ENCODE measurements at regions not wholly inside any gene's neighbourhood (a gene's known extent, or its start where the extent isn't known, plus 50 kb on each side); places are given as distances from the start of the nearest gene placed in this dataset.

DNA sequence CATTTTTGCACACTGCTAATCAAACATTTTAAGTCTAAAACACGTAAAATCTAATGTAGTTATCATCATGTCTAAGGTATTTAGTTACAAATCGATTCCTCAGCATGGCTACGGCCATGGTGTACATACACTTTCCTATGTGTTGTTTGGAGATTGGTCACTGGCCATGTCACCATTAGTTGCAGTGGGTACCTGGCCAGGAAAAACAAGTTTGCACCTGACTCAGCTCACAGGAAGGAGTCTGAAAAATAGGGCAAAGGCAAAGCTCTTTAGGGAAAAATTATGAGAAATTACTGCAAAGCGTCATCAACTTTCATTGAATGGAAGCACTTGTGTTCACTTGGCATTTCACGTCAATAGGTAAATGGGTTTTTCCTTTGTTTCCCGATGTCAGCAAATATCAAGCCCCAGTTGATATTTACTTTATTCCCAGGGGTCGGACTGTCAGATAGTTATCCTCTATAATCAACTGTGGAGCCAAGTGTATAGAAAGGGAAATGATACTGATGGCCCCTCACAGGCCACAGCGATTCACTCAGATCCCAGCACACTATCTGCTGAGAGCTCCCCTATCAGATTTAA lies 626.0 kb upstream of the ADAMTS16 start:
- peaks cover 6% of the 10 kb centered on the region for H3K4me1 ChIP-seq (ENCODE audit: control insufficient read depth, low read depth, low read length)

DNA sequence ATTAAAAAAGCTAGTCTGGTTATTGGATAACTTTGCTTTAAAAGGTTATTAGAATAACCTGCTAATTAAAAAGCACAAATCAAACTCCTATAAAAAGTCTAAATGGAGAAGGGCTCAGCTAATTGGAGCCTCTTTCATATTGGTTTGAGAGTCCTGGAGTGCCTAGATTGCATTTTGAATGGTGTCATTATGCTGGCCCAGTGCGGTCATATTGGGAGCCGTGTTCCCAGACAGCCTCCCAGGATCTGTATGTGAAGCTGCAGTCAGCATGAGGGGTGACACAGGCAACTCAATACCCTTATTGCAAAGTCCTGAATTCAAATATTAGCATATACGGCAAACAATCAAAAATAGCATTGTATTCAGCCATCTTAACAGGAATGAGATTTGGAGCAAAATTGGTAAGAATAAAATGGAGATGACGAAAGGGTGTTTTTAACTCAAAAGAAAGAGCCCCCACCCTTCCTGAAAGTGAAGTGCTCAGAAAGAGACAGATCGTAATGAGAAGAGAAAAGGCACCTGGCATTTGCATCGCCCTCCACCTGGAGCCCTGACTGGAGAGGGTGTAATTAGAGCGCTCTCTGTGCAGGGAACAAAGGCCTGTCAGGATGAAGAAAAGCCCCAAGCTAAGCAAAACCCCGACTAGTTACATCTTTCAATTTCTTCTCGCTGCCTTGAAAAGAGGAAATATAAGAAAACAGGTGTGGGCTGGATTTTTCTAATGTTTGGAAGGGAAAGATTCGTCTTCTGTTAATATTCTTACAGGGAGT lies 621.0 kb upstream of the ADAMTS16 start:
- H3K36me3 ChIP-seq (ENCODE audit: control insufficient read depth, low read depth, low read length) = no peaks in the 10 kb centered on the region
- H3K4me3 ChIP-seq (ENCODE audit: low read length) = no peak overlapping the region
- H3K9me3 ChIP-seq (ENCODE audit: control insufficient read depth, low read depth, low read length) = no peaks in the 10 kb centered on the region
- peaks cover 8% of the 10 kb centered on the region for H3K4me1 ChIP-seq (ENCODE audit: control insufficient read depth, low read depth, low read length)
- no peak overlapping the region for H3K9ac ChIP-seq (ENCODE audit: low read length)
- H3K27ac ChIP-seq (ENCODE audit: low read length) = no peak overlapping the region
- H3K27me3 ChIP-seq (ENCODE audit: control insufficient read depth, insufficient read depth, low read length) = no peaks in the 10 kb centered on the region

More for the DNA sequence above, 626.0 kb upstream of the ADAMTS16 start:
- Histone ChIP-seq H3K4me3 (ENCODE audit: low read length) (no peak overlapping the region), H3K36me3 (ENCODE audit: control insufficient read depth, low read depth, low read length) (no peaks in the 10 kb centered on the region), H3K9me3 (ENCODE audit: control insufficient read depth, low read depth, low read length) (no peaks in the 10 kb centered on the region), H3K27ac (ENCODE audit: low read length) (no peak overlapping the region), H3K9ac (ENCODE audit: low read length) (no peak overlapping the region), H3K27me3 (ENCODE audit: control insufficient read depth, insufficient read depth, low read length) (no peaks in the 10 kb centered on the region)

DNA sequence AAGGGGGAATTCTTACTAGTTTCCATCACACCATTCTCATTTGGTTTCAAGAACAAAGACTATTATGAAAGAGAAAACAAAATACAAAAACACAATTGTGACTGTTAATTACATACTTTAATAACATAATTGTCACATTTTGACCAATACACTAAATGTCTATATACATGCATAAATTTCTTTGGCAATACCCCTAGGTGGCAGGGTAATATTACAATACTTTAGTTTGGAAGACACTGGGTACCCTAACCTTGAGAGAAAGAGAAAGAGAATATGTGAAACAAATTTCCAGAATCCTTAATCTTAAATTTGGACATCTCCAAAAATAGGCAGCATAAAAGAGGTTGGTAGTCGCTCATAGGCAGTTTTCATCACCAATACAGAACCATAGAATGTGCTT lies 619.6 kb upstream of the ADAMTS16 start:
- no peaks in the 10 kb centered on the region for H3K36me3 ChIP-seq (ENCODE audit: control insufficient read depth, low read depth, low read length)

DNA sequence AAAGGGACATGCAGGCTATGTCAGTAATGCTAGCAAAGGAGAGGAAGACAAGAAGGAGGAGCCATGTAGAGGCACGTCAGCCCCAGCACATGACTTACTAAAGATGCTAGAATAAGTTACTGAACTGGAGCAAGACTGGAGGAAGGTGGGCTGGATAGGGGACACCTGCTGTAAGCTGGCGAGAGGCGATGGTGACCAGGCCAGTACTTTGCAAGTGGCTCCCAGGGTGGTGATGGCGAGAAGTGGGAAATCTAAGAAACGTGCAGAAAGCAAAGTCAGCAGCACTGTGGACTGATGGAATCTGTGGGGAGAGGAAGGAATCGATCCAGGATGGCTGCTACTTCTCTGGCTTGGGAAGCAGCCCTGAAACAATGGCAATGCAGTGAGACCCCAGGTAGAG lies 617.1 kb upstream of the ADAMTS16 start:
- H3K4me3 ChIP-seq (ENCODE audit: low read length) = no peak overlapping the region

More for the DNA sequence above, 619.6 kb upstream of the ADAMTS16 start:
- peaks cover 8% of the 10 kb centered on the region for H3K4me1 ChIP-seq (ENCODE audit: control insufficient read depth, low read depth, low read length)
- no peak overlapping the region for H3K27ac ChIP-seq (ENCODE audit: low read length)
- H3K27me3 ChIP-seq (ENCODE audit: control insufficient read depth, insufficient read depth, low read length) = no peaks in the 10 kb centered on the region
- no peaks in the 10 kb centered on the region for H3K9me3 ChIP-seq (ENCODE audit: control insufficient read depth, low read depth, low read length)
- H3K4me3 ChIP-seq (ENCODE audit: low read length) = no peak overlapping the region
- H3K9ac ChIP-seq (ENCODE audit: low read length) = no peak overlapping the region

DNA sequence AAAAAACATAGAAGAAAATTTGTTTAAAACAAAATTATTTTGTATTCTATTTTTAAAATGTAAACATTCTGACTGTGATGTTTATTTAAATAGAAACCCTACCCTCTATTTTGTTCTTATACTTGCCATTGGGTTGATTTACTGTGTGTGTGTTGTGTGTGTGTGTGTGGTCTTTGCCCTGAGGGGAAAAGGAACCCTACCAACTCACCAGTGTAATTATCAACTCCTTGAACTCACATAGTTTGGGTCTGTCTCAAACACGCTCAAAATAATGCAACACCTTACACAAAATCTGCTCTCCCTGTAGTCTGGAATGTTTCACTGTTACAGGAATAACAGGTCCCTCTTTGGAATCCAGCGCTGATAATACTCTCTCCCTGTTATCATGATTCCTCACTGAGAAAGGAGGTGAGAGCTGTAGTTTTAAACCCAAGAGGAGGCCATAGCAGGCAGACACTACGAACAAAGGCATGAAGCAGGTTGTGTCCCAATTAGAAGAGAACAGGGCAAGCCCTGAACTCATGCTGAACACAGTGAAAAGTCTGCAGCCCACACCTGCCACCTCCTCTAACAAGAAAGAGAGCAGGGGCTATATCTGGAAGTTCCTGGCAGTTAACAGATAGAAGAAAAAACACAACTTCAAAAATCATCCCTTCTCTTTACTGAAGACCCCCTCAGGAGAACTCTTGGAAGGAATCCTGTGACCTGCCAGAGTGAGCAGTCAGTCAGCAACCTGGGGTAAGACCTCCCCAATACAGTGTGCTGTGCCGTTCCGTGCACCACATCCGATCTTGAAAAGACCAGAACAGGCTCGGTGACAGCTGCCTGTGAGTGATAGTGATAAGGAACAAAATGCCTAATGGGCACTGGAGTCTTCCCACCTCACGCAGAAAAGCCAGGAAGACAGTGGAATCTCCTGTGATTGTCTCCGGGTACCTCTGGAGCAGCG lies 608.1 kb upstream of the ADAMTS16 start:
- no peak overlapping the region for H3K9ac ChIP-seq (ENCODE audit: low read length)
- H3K4me1 ChIP-seq (ENCODE audit: control insufficient read depth, low read depth, low read length) = no peaks in the 10 kb centered on the region
- no peaks in the 10 kb centered on the region for H3K27me3 ChIP-seq (ENCODE audit: control insufficient read depth, insufficient read depth, low read length)
- H3K4me3 ChIP-seq (ENCODE audit: low read length) = no peak overlapping the region
- H3K36me3 ChIP-seq (ENCODE audit: control insufficient read depth, low read depth, low read length) = no peaks in the 10 kb centered on the region
- H3K9me3 ChIP-seq (ENCODE audit: control insufficient read depth, low read depth, low read length) = no peaks in the 10 kb centered on the region
- no peak overlapping the region for H3K27ac ChIP-seq (ENCODE audit: low read length)

More for the DNA sequence above, 617.1 kb upstream of the ADAMTS16 start:
- H3K27ac ChIP-seq (ENCODE audit: low read length) = no peak overlapping the region
- H3K9ac ChIP-seq (ENCODE audit: low read length) = no peak overlapping the region
- H3K36me3 ChIP-seq (ENCODE audit: control insufficient read depth, low read depth, low read length) = no peaks in the 10 kb centered on the region
- H3K9me3 ChIP-seq (ENCODE audit: control insufficient read depth, low read depth, low read length) = no peaks in the 10 kb centered on the region
- no peaks in the 10 kb centered on the region for H3K27me3 ChIP-seq (ENCODE audit: control insufficient read depth, insufficient read depth, low read length)
- peaks cover 8% of the 10 kb centered on the region for H3K4me1 ChIP-seq (ENCODE audit: control insufficient read depth, low read depth, low read length)

DNA sequence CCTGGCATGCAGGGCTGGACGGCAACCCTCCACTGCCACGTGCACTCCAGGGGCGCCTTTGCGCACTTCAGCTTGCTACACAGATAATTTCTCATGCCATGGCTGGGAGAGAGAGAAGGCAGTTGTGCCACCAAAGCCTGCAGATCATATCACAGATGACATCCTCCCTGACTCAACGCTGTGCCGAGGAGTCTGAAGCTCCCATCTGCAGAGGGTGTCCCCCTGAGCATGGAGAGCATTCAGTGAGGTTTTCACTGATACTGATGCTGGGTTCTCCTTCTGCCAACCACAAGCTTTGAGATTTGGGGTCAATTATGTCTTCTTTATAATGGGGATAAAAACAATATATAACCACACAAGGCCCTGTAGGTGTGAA lies 607.4 kb upstream of the ADAMTS16 start:
- no peaks in the 10 kb centered on the region for H3K27me3 ChIP-seq (ENCODE audit: control insufficient read depth, insufficient read depth, low read length)
- no peak overlapping the region for H3K4me3 ChIP-seq (ENCODE audit: low read length)
- no peaks in the 10 kb centered on the region for H3K36me3 ChIP-seq (ENCODE audit: control insufficient read depth, low read depth, low read length)
- no peaks in the 10 kb centered on the region for H3K9me3 ChIP-seq (ENCODE audit: control insufficient read depth, low read depth, low read length)
- H3K4me1 ChIP-seq (ENCODE audit: control insufficient read depth, low read depth, low read length) = no peaks in the 10 kb centered on the region
- H3K27ac ChIP-seq (ENCODE audit: low read length) = no peak overlapping the region
- no peak overlapping the region for H3K9ac ChIP-seq (ENCODE audit: low read length)

DNA sequence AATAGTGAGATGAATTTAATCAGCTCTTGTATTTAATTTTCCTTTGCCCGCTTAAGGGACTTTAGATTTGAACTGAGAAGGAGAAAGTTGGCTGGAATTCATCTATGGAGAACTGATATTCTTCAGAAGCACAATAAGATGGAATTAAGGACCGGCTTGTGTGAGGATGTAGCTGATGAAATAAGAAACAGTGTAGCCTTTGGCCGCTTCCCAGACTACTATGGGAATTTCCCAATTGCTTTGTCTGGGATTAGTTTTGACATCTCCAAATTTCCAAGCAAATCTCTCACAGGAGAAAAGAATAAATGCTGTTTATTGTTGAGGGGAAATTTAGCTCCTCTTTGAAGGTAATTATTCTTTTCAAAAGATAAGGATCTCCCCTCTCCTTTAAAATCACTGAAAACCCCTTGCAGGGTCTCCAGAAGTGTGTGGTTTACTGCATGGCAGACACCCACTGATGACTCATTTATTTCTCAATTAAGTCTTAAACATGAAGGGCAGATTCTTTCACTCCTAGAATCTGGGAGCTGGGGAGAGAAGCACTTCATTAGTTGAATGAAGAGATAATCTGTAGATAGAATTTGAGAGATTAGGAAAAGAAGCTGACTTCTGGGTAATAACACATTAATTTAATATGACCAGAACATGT lies 606.5 kb upstream of the ADAMTS16 start:
- H3K9me3 ChIP-seq (ENCODE audit: control insufficient read depth, low read depth, low read length) = no peaks in the 10 kb centered on the region
- no peaks in the 10 kb centered on the region for H3K36me3 ChIP-seq (ENCODE audit: control insufficient read depth, low read depth, low read length)
- H3K9ac ChIP-seq (ENCODE audit: low read length) = no peak overlapping the region
- H3K27me3 ChIP-seq (ENCODE audit: control insufficient read depth, insufficient read depth, low read length) = no peaks in the 10 kb centered on the region
- no peak overlapping the region for H3K27ac ChIP-seq (ENCODE audit: low read length)
- H3K4me3 ChIP-seq (ENCODE audit: low read length) = no peak overlapping the region
- no peaks in the 10 kb centered on the region for H3K4me1 ChIP-seq (ENCODE audit: control insufficient read depth, low read depth, low read length)

DNA sequence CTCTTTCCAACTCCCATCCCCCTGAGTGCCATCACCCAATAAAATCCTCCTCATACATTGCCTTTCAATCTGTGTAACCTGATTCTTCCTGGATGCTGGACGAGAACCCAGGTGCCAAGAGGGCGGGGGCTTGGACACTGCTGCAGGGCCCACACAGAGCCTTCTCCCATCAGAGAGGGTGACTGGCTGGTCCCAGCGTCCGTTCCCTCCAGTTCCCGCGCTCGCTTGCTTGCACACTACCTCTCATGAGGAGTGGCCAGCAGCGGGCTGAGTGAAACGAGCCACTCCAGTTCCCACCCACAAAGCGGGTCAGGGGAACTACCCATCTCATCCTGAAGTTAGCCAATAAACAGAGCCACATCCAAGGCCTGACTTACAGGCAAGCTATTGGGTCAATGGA lies 602.6 kb upstream of the ADAMTS16 start:
- H3K4me1 ChIP-seq (ENCODE audit: control insufficient read depth, low read depth, low read length) = no peaks in the 10 kb centered on the region

DNA sequence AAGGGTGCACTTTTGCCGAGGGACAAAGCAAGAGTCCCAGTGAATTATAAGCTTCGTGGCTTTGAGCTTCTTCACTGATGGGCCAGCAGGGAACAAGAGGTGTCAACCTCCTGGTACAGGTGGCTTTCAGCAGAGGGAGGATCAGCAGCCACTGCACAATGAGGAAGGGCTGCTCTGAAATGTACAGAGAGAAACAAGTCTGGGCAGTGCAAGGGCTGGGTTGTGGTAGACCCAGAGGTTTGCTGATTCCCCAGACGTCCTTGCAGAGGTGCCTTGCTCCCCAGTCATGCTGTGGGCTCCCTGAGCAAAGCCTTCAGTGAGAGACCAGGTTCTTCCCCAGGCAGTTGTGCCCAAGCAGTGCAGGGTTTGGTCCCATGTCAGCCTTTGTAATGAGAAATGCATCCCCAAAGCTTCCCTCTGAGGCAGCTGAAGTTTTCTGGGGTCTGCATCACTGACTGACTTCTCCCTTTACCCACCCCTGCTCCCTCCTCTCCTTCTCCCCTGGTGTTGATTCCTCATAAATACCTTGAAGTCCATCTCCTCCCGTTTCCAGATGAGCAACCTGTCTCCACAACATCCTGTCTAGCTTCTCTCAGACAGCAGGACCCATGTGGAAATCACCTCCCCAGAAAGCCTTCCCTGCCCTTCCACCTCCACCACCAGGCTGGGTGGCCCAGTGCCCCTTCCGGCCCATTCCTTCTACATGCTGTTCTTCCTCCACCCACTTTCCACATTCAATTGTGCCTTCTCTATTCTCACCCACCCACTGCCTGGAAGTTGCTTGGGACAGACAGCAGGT lies 599.6 kb upstream of the ADAMTS16 start:
- Histone ChIP-seq H3K4me3 (ENCODE audit: low read length) (no peak overlapping the region), H3K27me3 (ENCODE audit: control insufficient read depth, insufficient read depth, low read length) (no peaks in the 10 kb centered on the region), H3K9me3 (ENCODE audit: control insufficient read depth, low read depth, low read length) (no peaks in the 10 kb centered on the region), H3K36me3 (ENCODE audit: control insufficient read depth, low read depth, low read length) (no peaks in the 10 kb centered on the region), H3K27ac (ENCODE audit: low read length) (no peak overlapping the region), H3K4me1 (ENCODE audit: control insufficient read depth, low read depth, low read length) (peaks cover 12% of the 10 kb centered on the region), H3K9ac (ENCODE audit: low read length) (no peak overlapping the region)

More for the DNA sequence above, 602.6 kb upstream of the ADAMTS16 start:
- no peaks in the 10 kb centered on the region for H3K36me3 ChIP-seq (ENCODE audit: control insufficient read depth, low read depth, low read length)
- no peak overlapping the region for H3K9ac ChIP-seq (ENCODE audit: low read length)
- no peaks in the 10 kb centered on the region for H3K9me3 ChIP-seq (ENCODE audit: control insufficient read depth, low read depth, low read length)
- no peaks in the 10 kb centered on the region for H3K27me3 ChIP-seq (ENCODE audit: control insufficient read depth, insufficient read depth, low read length)
- H3K27ac ChIP-seq (ENCODE audit: low read length) = no peak overlapping the region
- H3K4me3 ChIP-seq (ENCODE audit: low read length) = no peak overlapping the region

DNA sequence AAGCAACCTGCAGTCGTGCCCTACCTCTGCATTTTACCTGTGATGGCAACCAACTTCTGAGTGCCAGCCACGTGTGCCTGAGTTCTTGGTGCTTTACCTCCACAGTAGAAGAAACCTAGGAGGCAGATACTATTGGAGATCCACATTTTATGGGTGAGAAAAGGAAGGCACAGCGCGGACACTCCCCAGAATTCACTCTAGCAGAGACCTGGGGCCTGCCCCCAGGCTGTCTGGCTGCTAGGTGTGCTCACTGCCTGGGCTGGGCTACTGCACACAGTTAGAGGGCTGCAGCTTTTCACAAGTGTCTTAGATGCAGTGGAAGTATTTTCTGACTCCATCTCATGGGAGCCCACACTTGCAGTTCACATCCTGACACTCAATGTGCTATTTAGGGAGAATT lies 598.8 kb upstream of the ADAMTS16 start:
- no peak overlapping the region for H3K27ac ChIP-seq (ENCODE audit: low read length)
- H3K9ac ChIP-seq (ENCODE audit: low read length) = no peak overlapping the region
- no peaks in the 10 kb centered on the region for H3K36me3 ChIP-seq (ENCODE audit: control insufficient read depth, low read depth, low read length)
- H3K27me3 ChIP-seq (ENCODE audit: control insufficient read depth, insufficient read depth, low read length) = no peaks in the 10 kb centered on the region
- H3K9me3 ChIP-seq (ENCODE audit: control insufficient read depth, low read depth, low read length) = no peaks in the 10 kb centered on the region
- H3K4me1 ChIP-seq (ENCODE audit: control insufficient read depth, low read depth, low read length) = peaks cover 12% of the 10 kb centered on the region
- no peak overlapping the region for H3K4me3 ChIP-seq (ENCODE audit: low read length)
